Stimulated activated naive CD4-positive, alpha-beta T cell (primary cell): ENCODE measurements at regions not wholly inside any gene's neighbourhood (a gene's known extent, or its start where the extent isn't known, plus 50 kb on each side); places are given as distances from the start of the nearest gene placed in this dataset.
"Not testable (repeated sequence)": the region's sequence is repeated elsewhere in the genome, so short reads cannot be mapped to it uniquely, and the experiment has no call there.

ENCODE experiments used
- DNase-seq, 6 experiments: peaks; one replicate each; lab custom pipeline; 2025; lab: John Stamatoyannopoulos, UW

DNA sequence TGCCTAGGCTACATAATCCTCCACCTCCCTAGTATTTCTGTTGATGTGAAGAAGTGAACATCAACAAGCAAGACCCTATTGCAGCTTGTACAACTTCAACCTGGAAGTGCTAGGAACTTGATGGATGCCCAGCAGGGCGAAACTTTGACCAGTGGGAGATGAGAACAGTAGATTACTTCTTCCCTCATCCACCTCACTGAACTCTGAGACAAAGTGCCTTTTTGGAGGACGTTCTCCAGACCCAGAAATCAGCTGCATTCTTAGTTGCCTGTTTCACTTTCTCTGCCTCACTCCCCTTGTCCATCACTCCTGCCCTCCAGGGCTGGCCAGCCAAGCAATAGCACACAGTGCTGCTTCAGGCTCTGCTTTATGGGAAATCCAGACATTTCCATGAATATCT lies 683.4 kb downstream of the GALC start:
- DNase-seq: no peak

GRCh38 chr14:87306409-87307168 lies 686.4 kb downstream of the GALC start:
- no peak for DNase-seq

DNA sequence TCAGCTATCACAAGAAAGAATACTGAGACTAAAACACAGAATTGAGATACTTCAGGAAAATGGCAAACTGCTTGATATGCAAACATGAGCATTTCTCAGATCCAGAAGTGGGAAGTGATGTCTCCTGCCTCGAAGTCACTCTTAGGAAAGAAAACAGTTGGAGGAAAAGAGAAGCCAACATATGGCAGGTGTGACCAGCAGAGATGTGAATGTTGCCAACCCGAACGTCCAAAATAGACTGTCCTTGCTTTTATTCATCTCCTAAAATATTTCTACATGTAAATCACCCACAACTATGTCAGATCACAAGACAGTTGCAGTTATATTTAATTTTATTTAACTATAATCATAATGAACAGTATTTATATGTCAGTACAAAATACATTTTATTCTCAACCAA lies 687.6 kb downstream of the GALC start:
- DNase-seq: no peak

GRCh38 chr14:87304404-87304803 lies 688.6 kb downstream of the GALC start:
- DNase-seq: no peak

DNA sequence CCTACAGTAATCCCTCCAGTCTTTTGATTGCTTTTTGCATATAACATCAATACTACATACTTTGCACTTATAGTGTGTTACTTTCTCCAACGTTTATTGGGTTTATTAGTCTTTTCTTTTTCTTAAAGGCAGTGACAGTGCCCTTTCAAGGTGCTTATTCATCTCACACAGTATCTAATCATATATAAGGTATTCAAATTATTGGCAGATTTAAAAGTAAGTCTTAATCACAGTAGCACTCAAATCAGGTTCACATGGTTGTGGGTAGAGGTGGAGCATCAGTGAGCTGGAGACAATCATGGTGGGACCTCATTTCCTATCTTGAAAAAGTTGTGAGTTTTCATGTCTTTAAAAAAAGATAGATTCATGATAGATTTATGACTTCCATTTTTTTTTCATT lies 706.2 kb downstream of the GALC start:
- DNase-seq: no peak

GRCh38 chr14:87286191-87286590 lies 706.8 kb downstream of the GALC start:
- no peak for DNase-seq

DNA sequence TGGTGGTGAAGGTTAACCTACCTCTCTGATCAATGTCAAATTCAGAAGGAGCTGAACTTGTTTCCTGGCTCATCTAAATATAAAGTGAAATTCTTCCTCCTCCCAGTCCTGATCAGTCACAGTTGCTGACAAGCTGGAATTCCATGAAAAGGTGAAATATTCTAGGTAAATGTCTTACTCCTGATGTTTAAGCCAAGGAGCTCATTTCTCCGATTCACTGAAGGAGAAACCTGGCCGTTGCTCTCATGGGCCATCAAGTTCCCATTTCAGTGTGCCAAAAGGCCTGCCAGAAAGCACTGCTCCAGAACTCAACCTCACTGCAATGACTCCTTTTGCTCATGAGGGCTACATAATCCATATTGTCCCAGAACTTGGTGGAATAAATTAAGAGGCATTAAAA lies 707.5 kb downstream of the GALC start:
- no peak for DNase-seq

DNA sequence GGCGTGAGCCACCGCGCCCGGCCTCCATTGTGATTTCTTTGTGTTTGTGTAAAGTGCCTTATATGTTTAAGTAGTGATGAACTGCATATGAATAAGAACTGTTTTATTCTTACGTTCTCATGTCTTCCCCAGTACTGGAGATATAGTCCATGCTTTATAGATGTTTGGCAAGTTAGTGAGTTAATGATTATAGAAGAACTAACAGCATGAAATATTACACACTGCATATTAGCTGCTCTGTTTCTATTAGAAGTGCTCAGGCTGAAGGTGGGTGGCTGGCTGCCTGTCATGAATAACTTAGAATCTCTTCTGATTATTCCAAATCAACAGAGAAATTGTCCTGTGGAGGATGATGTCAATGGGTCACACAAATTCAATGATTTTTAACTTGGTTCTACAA lies 709.4 kb downstream of the GALC start:
- no peak for DNase-seq

GRCh38 chr14:87282266-87282665 lies 710.7 kb downstream of the GALC start:
- no peak for DNase-seq

DNA sequence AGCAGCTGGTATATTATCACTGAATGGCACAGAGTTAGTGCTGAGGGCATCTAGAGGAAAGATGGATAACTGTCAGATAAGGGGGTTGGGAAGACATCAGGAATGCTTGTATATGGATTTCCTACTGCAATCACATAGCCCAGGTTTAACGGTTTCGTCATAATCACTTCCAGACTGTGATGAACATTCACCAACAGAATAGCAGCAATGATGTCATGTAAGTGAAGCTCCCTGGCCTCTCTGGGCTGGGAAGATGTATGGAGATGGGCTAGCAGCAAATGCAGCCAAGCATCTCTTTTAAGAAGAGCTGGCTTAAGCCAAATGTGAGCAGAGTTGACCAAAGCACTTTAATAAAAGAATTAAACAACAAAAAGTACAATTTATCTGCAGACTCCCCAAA lies 714.6 kb downstream of the GALC start:
- no peak for DNase-seq

- DNase-seq: no peak
These were observed 721.7 kb downstream of the GALC start for GRCh38 chr14:87271331-87271730.

GRCh38 chr14:87268997-87269396 lies 724.0 kb downstream of the GALC start:
- DNase-seq: no peak

DNA sequence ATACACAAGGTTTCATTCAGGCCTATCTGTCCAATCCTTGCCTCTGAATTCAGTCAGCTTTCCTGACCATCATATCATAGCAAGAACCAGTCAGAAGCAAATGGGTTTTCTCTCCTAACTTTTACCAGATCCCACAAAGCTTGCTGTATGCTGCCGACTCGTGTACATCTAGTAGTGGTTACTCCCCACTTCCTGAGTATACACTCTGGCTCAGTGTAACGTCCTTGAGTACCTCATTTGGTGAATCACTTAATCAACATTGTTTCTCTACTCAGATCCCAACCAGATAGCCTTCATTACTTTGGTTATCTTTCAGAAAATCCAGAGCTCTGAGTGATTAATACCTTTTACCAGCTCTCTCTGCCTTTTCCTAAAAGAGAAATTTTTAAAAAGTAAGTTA lies 728.2 kb downstream of the GALC start:
- no peak for DNase-seq

- no peak for DNase-seq
These were observed 728.7 kb downstream of the GALC start for GRCh38 chr14:87264272-87264785.

DNA sequence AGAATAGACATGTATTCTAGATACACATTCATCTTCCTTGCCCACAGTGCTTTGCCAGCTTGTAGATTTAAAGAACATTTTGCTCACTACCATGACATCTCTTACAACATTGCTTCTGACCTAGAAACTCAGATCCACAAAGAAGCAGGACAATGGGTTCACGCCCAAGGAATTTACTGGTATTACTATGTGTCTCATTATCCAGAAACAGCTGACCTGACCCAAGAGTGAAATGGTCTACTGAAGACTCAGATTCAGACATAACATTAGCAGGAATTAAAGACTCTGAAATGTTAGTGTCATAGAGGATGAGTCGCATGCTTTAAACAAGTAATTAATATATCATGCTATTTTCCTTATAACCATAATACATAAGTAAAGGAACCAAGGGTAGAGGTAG lies 731.4 kb downstream of the GALC start:
- DNase-seq: no peak

GRCh38 chr14:87260460-87260859 lies 732.5 kb downstream of the GALC start:
- DNase-seq: no peak

- no peak for DNase-seq
These were observed 735.6 kb downstream of the GALC start for GRCh38 chr14:87257421-87257820.

GRCh38 chr14:87255058-87255457 lies 737.9 kb downstream of the GALC start:
- no peak for DNase-seq

DNA sequence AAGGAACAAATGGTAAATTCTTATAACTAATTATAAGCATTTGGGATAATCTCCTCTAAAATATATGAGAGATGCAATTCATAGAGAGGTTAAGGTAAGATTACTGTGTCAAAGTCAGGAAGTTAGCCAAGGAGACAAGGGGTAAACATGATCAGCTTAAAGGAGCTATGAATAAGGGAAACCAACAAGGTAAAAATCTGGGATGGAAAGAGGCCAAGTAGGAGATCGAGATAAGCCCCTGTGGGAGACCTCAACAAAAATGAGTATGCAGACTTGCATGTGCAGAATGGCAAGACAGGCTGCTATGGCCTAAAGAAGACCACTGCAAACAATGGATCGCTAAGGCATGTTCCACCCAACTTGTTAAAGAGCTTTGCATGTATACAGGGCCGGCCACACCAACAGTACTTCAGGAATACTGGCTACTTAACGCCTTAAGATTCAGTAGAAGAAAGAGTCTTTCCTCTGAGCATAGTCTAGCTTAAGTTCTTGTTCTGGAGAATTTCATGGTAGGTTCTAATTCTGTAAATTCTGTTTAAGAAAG lies 738.6 kb downstream of the GALC start:
- no peak for DNase-seq

GRCh38 chr14:87253791-87254190 lies 739.2 kb downstream of the GALC start:
- not testable (repeated sequence) for DNase-seq

DNA sequence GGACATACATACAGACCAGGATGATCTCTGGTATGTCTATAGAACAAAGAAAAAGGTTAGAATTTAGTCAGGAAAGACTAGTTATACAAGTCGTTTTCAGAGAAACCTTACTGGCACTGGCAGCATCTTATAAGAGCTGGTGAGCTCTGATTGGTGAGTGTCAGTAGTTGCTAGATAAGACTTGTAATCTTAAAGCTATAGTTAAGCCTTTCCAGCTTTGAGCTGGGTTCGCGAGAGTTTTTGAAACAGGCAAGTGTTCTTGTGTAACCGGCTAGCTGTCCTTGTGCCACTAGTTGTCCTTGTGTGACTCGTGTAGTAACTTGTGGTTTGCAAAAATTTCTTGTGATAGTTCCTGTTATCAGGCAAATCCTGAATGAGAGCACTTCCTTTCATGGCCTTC lies 740.9 kb downstream of the GALC start:
- no peak for DNase-seq

DNA sequence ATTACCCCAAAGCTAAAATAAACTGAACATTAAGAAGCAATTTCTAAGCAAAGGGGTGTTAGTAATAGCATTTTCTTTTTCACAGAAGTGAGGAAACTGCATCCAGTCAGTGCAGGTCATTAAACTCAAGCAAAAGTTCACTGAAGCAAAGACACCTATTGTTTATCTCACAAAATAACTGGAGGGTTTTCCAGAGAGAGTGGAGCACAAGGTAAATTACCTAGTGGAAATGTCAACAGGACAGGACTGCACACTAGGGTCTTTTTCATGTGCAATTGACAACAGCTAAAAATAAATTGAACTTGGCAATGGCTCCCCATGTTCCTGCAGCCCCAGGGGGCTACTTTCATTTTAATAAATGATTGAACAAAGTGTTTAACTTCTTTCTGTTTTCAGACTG lies 742.0 kb downstream of the GALC start:
- no peak for DNase-seq

DNA sequence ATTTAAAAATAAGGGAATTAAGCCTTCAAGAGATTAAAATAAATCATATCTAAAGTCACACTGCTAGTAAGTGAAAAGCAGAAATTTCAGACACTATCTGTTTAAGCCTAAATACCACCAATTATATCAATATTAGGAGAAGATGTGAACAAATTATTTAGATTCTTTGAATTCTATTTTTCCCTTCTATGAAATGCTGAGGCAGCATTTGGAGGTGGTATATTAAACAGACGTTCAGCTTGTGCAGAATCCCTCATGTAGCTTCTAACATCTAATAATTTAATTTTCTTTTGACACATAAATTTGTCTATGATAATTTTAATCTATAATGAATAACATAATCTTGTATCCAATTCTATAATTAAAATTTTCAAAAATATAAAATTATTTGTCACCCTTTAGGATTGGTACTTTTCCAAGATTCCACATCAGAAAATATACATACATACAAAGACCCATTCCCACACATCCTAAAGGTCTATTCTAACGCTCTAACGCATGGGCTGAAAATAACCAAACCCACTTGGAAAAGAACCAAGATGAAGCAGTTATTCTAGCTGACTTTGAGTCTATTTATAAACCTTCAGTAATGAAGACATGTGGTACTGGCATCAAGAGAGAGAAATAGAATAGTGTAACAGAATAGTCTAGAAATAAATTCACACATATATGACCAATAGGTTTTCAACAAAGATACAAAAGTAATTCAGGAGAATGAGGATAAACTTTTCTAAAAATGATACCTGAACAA lies 751.8 kb downstream of the GALC start:
- no peak for DNase-seq
